ENCODE measurements at regions not wholly inside any gene's neighbourhood (a gene's known extent, or its start where the extent isn't known, plus 50 kb on each side); places are given as distances from the start of the nearest gene placed in this dataset.

GRCh38 chr5:143932584-143932983 is 120.6 kb downstream of the HMHB1 start:
- TF ChIP-seq POLR2AphosphoS5 (IDR thresholded peaks at IDR 0.05) (no peak), CTCF (IDR thresholded peaks at IDR 0.05 in 8 of 11, conservative IDR thresholded peaks at IDR 0.05 in 3 of 11) (no peak), POLR2A (IDR thresholded peaks at IDR 0.05) (no peak)
